GM23338 (cell line): ENCODE measurements at regions not wholly inside any gene's neighbourhood (a gene's known extent, or its start where the extent isn't known, plus 50 kb on each side); places are given as distances from the start of the nearest gene placed in this dataset.

ENCODE experiments used
- CTCF ChIP-seq, 2 experiments: fragments of 200-600 bp in 1 of 2; sonication (generic) in 1 of 2; conservative IDR thresholded peaks; 2 replicates each; pipeline versions ENCODE4 v1.5.1 to v1.6.1; 2016 to 2017; ENCODE audit warnings: antibody characterized with exemption in 2 of 2, low read depth in 2 of 2, mild to moderate bottlenecking in 2 of 2, moderate library complexity in 1 of 2
- ETS1 ChIP-seq: IDR thresholded peaks from 2 replicates; pipeline ENCODE4 v1.6.1; 2016; ENCODE audit warnings: antibody characterized with exemption
- EZH2 ChIP-seq: fragments of 200-600 bp; sonication (generic); IDR thresholded peaks from one replicate; pipeline ENCODE4 v1.8.0; 2017; ENCODE audit warnings: antibody characterized with exemption, mild to moderate bottlenecking, low read depth; ENCODE audit not compliant: unreplicated experiment
- EZH2phosphoT487 ChIP-seq: fragments of 200-600 bp; sonication (generic); IDR thresholded peaks from one replicate; pipeline ENCODE4 v1.8.1; 2018; ENCODE audit warnings: antibody characterized with exemption; ENCODE audit not compliant: unreplicated experiment
- POLR2AphosphoS5 ChIP-seq: IDR thresholded peaks from 2 replicates; pipeline ENCODE4 v1.6.1; 2016; ENCODE audit warnings: antibody characterized with exemption, low read depth
- REST ChIP-seq: IDR thresholded peaks from one replicate; pipeline ENCODE4 v1.6.1; 2018; ENCODE audit warnings: antibody characterized with exemption; ENCODE audit not compliant: unreplicated experiment

- TF ChIP-seq REST (no peak), EZH2 (no peak), EZH2phosphoT487 (no peak), ETS1 (no peak), CTCF (conservative IDR thresholded peaks at IDR 0.05; ENCODE audit: low read depth in 2 of 2) (no peak), POLR2AphosphoS5 (no peak)
Measured at GRCh38 chr5:168162464-168162863, 129.0 kb upstream of the WWC1 start.
